Immature natural killer cell (primary cell): ENCODE measurements at regions not wholly inside any gene's neighbourhood (a gene's known extent, or its start where the extent isn't known, plus 50 kb on each side); places are given as distances from the start of the nearest gene placed in this dataset.

ENCODE experiments used
- DNase-seq, 3 donors: peaks; one replicate each; pipeline ENCODE4 v3.0.0; 2022; ENCODE audit warnings: mixed read lengths in 1 of 3
- H3K27ac Mint-ChIP-seq, 6 donors: one replicate each; pipeline ENCODE4 v1.8.0; 2020; ENCODE audit warnings: mixed read lengths in 6 of 6, mild to moderate bottlenecking in 5 of 6, inconsistent platforms in 4 of 6, moderate library complexity in 3 of 6
- H3K27me3 Mint-ChIP-seq, 3 donors: one replicate each; pipeline ENCODE4 v1.8.0; 2020 to 2021; ENCODE audit warnings: low read depth in 3 of 3, mild to moderate bottlenecking in 3 of 3, mixed read lengths in 3 of 3, moderate library complexity in 3 of 3, inconsistent platforms in 1 of 3
- H3K36me3 Mint-ChIP-seq, 3 donors: one replicate each; pipeline ENCODE4 v1.8.0; 2020; ENCODE audit warnings: mixed read lengths in 3 of 3, inconsistent platforms in 2 of 3, mild to moderate bottlenecking in 2 of 3
- H3K4me1 Mint-ChIP-seq, 2 donors: one replicate each; pipeline ENCODE4 v1.8.0; 2020; ENCODE audit warnings: inconsistent platforms in 2 of 2, mild to moderate bottlenecking in 2 of 2, mixed read lengths in 2 of 2, moderate library complexity in 1 of 2
- H3K4me3 Mint-ChIP-seq, 5 donors: one replicate each; pipeline ENCODE4 v1.8.0; 2020; ENCODE audit warnings: mild to moderate bottlenecking in 5 of 5, mixed read lengths in 5 of 5, inconsistent platforms in 3 of 5, moderate library complexity in 3 of 5
- H3K9me3 Mint-ChIP-seq, 6 donors: one replicate each; pipeline ENCODE4 v1.8.0; 2020; ENCODE audit warnings: mild to moderate bottlenecking in 6 of 6, mixed read lengths in 6 of 6, inconsistent platforms in 4 of 6, moderate library complexity in 3 of 6

- Mint-ChIP-seq H3K27ac (no peak overlapping the region), H3K27me3 (peaks cover 0 to 8% (median 2%) of the 10 kb centered on the region in 3 donors), H3K4me3 (no peak overlapping the region), H3K9me3 (no peaks in the 10 kb centered on the region), H3K4me1 (no peaks in the 10 kb centered on the region), H3K36me3 (no peaks in the 10 kb centered on the region)
- DNase-seq, result no peak
Measured at GRCh38 chr1:5495596-5496410, 496.4 kb downstream of the NPHP4 start.

GRCh38 chr1:5494518-5494917 lies 497.7 kb downstream of the NPHP4 start:
- no peaks in the 10 kb centered on the region for H3K4me1 Mint-ChIP-seq
- peaks cover 0 to 7% (median 2%) of the 10 kb centered on the region in 3 donors for H3K27me3 Mint-ChIP-seq
- no peaks in the 10 kb centered on the region for H3K9me3 Mint-ChIP-seq
- no peak overlapping the region for H3K4me3 Mint-ChIP-seq
- no peaks in the 10 kb centered on the region for H3K36me3 Mint-ChIP-seq
- no peak for DNase-seq
- no peak overlapping the region for H3K27ac Mint-ChIP-seq

- Mint-ChIP-seq H3K4me1 (no peaks in the 10 kb centered on the region), H3K9me3 (no peaks in the 10 kb centered on the region), H3K27me3 (peaks cover 0 to 7% (median 2%) of the 10 kb centered on the region in 3 donors), H3K4me3 (no peak overlapping the region), H3K27ac (no peak overlapping the region), H3K36me3 (no peaks in the 10 kb centered on the region)
- DNase-seq, result no peak
Measured at GRCh38 chr1:5493851-5494311, 498.3 kb downstream of the NPHP4 start.

- no peaks in the 10 kb centered on the region for H3K36me3 Mint-ChIP-seq
- H3K4me3 Mint-ChIP-seq, result no peak overlapping the region
- no peak overlapping the region for H3K27ac Mint-ChIP-seq
- no peaks in the 10 kb centered on the region for H3K4me1 Mint-ChIP-seq
- no peak for DNase-seq
- no peaks in the 10 kb centered on the region for H3K9me3 Mint-ChIP-seq
- H3K27me3 Mint-ChIP-seq, result peaks cover 0 to 7% (median 2%) of the 10 kb centered on the region in 3 donors
Measured at GRCh38 chr1:5493275-5493674, 498.9 kb downstream of the NPHP4 start.

GRCh38 chr1:5492846-5493245 lies 499.4 kb downstream of the NPHP4 start:
- no peak for DNase-seq
- Mint-ChIP-seq H3K4me3 (no peak overlapping the region), H3K27me3 (peaks cover 0 to 7% (median 2%) of the 10 kb centered on the region in 3 donors), H3K27ac (no peak overlapping the region), H3K4me1 (no peaks in the 10 kb centered on the region), H3K36me3 (no peaks in the 10 kb centered on the region), H3K9me3 (no peaks in the 10 kb centered on the region)

GRCh38 chr1:5491207-5491904 lies 500.9 kb downstream of the NPHP4 start:
- Mint-ChIP-seq H3K4me3 (no peak overlapping the region), H3K4me1 (no peaks in the 10 kb centered on the region), H3K36me3 (no peaks in the 10 kb centered on the region), H3K9me3 (no peaks in the 10 kb centered on the region), H3K27ac (no peak overlapping the region), H3K27me3 (peaks cover 0 to 5% (median 2%) of the 10 kb centered on the region in 3 donors)
- no peak for DNase-seq

- H3K9me3 Mint-ChIP-seq, result no peaks in the 10 kb centered on the region
- no peaks in the 10 kb centered on the region for H3K36me3 Mint-ChIP-seq
- H3K4me3 Mint-ChIP-seq, result no peak overlapping the region
- no peaks in the 10 kb centered on the region for H3K4me1 Mint-ChIP-seq
- peaks cover 0 to 5% (median 2%) of the 10 kb centered on the region in 3 donors for H3K27me3 Mint-ChIP-seq
- DNase-seq, result no peak
- no peak overlapping the region for H3K27ac Mint-ChIP-seq
Measured at GRCh38 chr1:5490635-5491034, 501.6 kb downstream of the NPHP4 start.

GRCh38 chr1:5488448-5488847 lies 503.8 kb downstream of the NPHP4 start:
- H3K4me1 Mint-ChIP-seq, result no peaks in the 10 kb centered on the region
- no peaks in the 10 kb centered on the region for H3K9me3 Mint-ChIP-seq
- H3K4me3 Mint-ChIP-seq, result no peak overlapping the region
- H3K27me3 Mint-ChIP-seq, result peaks cover 0 to 5% (median 2%) of the 10 kb centered on the region in 3 donors
- H3K27ac Mint-ChIP-seq, result no peak overlapping the region
- no peaks in the 10 kb centered on the region for H3K36me3 Mint-ChIP-seq
- DNase-seq, result peak in 1 of 3 donors; percentile 34

GRCh38 chr1:5485968-5486696 lies 506.1 kb downstream of the NPHP4 start:
- H3K27me3 Mint-ChIP-seq, result peaks cover 0 to 4% (median 2%) of the 10 kb centered on the region in 3 donors
- no peak for DNase-seq
- H3K4me1 Mint-ChIP-seq, result no peaks in the 10 kb centered on the region
- H3K27ac Mint-ChIP-seq, result no peak overlapping the region
- no peak overlapping the region for H3K4me3 Mint-ChIP-seq
- H3K36me3 Mint-ChIP-seq, result no peaks in the 10 kb centered on the region
- no peaks in the 10 kb centered on the region for H3K9me3 Mint-ChIP-seq

GRCh38 chr1:5485436-5485835 lies 506.8 kb downstream of the NPHP4 start:
- Mint-ChIP-seq H3K4me3 (no peak overlapping the region), H3K4me1 (no peaks in the 10 kb centered on the region), H3K9me3 (no peaks in the 10 kb centered on the region), H3K36me3 (no peaks in the 10 kb centered on the region), H3K27me3 (peaks cover 0 to 4% (median 2%) of the 10 kb centered on the region in 3 donors), H3K27ac (no peak overlapping the region)
- DNase-seq, result no peak

GRCh38 chr1:5484451-5485165 lies 507.6 kb downstream of the NPHP4 start:
- Mint-ChIP-seq H3K4me1 (no peaks in the 10 kb centered on the region), H3K4me3 (no peak overlapping the region), H3K27me3 (peaks cover 0 to 4% (median 2%) of the 10 kb centered on the region in 3 donors), H3K36me3 (no peaks in the 10 kb centered on the region), H3K9me3 (no peaks in the 10 kb centered on the region), H3K27ac (peak overlapping the region in 1 of 6 donors; percentile 8)
- DNase-seq, result no peak

GRCh38 chr1:5481889-5482288 lies 510.3 kb downstream of the NPHP4 start:
- no peaks in the 10 kb centered on the region for H3K4me1 Mint-ChIP-seq
- DNase-seq, result peak in 1 of 3 donors; percentile 52
- no peaks in the 10 kb centered on the region for H3K9me3 Mint-ChIP-seq
- H3K27me3 Mint-ChIP-seq, result peaks cover 0 to 8% (median 4%) of the 10 kb centered on the region in 3 donors
- H3K27ac Mint-ChIP-seq, result no peak overlapping the region
- H3K36me3 Mint-ChIP-seq, result no peaks in the 10 kb centered on the region
- peak overlapping the region in 1 of 5 donors; percentile 47 for H3K4me3 Mint-ChIP-seq

GRCh38 chr1:5480906-5481305 lies 511.3 kb downstream of the NPHP4 start:
- no peaks in the 10 kb centered on the region for H3K9me3 Mint-ChIP-seq

More at GRCh38 chr1:5480906-5481305, 511.3 kb downstream of the NPHP4 start:
- Mint-ChIP-seq H3K36me3 (no peaks in the 10 kb centered on the region), H3K27me3 (peaks cover 0 to 8% (median 4%) of the 10 kb centered on the region in 3 donors), H3K4me3 (no peak overlapping the region), H3K4me1 (no peaks in the 10 kb centered on the region), H3K27ac (no peak overlapping the region)
- DNase-seq, result no peak
